Cardiac fibroblast (primary cell): ENCODE measurements at regions not wholly inside any gene's neighbourhood (a gene's known extent, or its start where the extent isn't known, plus 50 kb on each side); places are given as distances from the start of the nearest gene placed in this dataset.

Source experiments
- DNase-seq, 2 donors: peaks; one replicate each; pipeline versions ENCODE4 v3.0.0 to v3.0.0-alpha.2; 2010; ENCODE audit warnings: low read depth in 2 of 2
- H3K4me3 ChIP-seq, 2 donors: replicated peaks in 1 of 2; 1 replicate in 1 of 2; 2 replicates in 1 of 2; pipeline ENCODE4 v1.5.1; 2011; ENCODE audit warnings: low read depth in 2 of 2, low read length in 2 of 2, mild to moderate bottlenecking in 2 of 2, moderate library complexity in 1 of 2
- CTCF ChIP-seq: IDR thresholded peaks from one replicate; pipeline ENCODE4 v1.5.1; 2011; ENCODE audit warnings: low read depth, mild to moderate bottlenecking, low read length, inconsistent platforms

- DNase-seq: no peak
- TF ChIP-seq CTCF: no peak
- H3K4me3 ChIP-seq: no peak overlapping the region
Measured at GRCh38 chrX:6885396-6885795, 262.1 kb upstream of the STS start.

- H3K4me3 ChIP-seq: no peak overlapping the region
- no peak for TF ChIP-seq CTCF
- no peak for DNase-seq
Measured at GRCh38 chrX:6861456-6861855, 286.1 kb upstream of the STS start.

DNA sequence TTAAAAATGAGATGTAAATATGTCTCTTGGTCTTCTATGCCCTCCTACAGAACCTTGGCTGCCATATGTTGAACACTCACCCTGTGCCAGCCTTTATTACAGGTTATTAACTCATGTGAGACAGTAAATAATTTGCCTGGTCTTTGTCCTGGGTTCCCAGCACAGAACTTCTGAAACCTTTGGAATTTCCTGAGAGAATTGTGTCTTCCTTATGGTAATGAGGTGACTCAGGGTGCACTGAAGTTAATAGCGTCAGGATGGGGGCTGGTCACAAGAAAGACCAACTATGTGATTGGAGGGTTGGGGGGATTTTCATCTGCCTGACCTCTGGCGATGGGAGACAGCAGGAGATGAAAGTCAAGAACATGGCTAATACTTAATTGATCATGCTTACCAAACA lies 289.8 kb upstream of the STS start:
- no peak for TF ChIP-seq CTCF
- no peak for DNase-seq

GRCh38 chrX:6856471-6856870 lies 291.0 kb upstream of the STS start:
- no peak overlapping the region for H3K4me3 ChIP-seq
- no peak for TF ChIP-seq CTCF
- no peak for DNase-seq

More for the DNA sequence above, 289.8 kb upstream of the STS start:
- no peak overlapping the region for H3K4me3 ChIP-seq

- H3K4me3 ChIP-seq: no peak overlapping the region
- no peak for DNase-seq
- no peak for TF ChIP-seq CTCF
Measured at GRCh38 chrX:6852869-6853268, 294.6 kb upstream of the STS start.

GRCh38 chrX:6852121-6852520 lies 295.4 kb upstream of the STS start:
- DNase-seq: no peak
- H3K4me3 ChIP-seq: no peak overlapping the region
- no peak for TF ChIP-seq CTCF

DNA sequence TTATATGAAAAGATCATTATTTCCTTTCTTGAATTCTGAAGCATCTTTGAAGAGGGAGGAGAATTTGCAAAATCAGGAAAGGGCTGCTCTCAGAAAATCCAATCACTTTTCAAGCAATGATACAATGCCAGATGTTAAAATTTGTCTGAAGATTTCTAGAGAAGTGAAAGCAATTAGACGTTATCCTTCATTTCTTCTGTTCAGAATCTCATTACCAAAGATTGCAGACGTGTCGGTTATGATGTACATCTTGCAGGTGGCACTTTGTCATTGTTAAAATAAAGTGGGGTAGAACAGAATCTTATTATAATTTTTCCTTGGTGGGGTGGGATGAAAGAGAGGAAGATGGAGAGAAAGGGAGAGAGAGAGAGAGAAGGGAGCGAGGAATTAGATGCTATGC lies 296.4 kb upstream of the STS start:
- no peak for TF ChIP-seq CTCF
- H3K4me3 ChIP-seq: no peak overlapping the region
- no peak for DNase-seq
